ENCODE measurements at regions not wholly inside any gene's neighbourhood (a gene's known extent, or its start where the extent isn't known, plus 50 kb on each side); places are given as distances from the start of the nearest gene placed in this dataset.

GRCh38 chr19:31140717-31141116 is 208.5 kb downstream of the TSHZ3 start:
- ATAC-seq, result peak; percentile 73
- no peak for TF ChIP-seq CREB5 (CRISPR knock-in tag; IDR thresholded peaks at IDR 0.05; ENCODE audit: low read depth)
- no peak for TF ChIP-seq TSHZ2 (CRISPR knock-in tag; IDR thresholded peaks at IDR 0.05)
- no peak for TF ChIP-seq ZFP3 (CRISPR knock-in tag; IDR thresholded peaks at IDR 0.05)
- no peak for TF ChIP-seq POU6F1 (CRISPR knock-in tag; IDR thresholded peaks at IDR 0.05; ENCODE audit: borderline replicate concordance, low read depth)
- TF ChIP-seq ESRRG (CRISPR knock-in tag; IDR thresholded peaks at IDR 0.05), result no peak
- TF ChIP-seq ZNF565 (CRISPR knock-in tag; conservative IDR thresholded peaks at IDR 0.05; ENCODE audit: low read depth), result no peak
- no peak for TF ChIP-seq ZNF70 (CRISPR knock-in tag; IDR thresholded peaks at IDR 0.05)

- ATAC-seq, result peak; percentile 86
- TF ChIP-seq PPARA (CRISPR knock-in tag; IDR thresholded peaks at IDR 0.05; ENCODE audit: borderline replicate concordance), result no peak
- TF ChIP-seq ZFP30 (CRISPR knock-in tag; IDR thresholded peaks at IDR 0.05), result no peak
Measured at GRCh38 chr19:31139871-31140505, 209.2 kb downstream of the TSHZ3 start.

GRCh38 chr19:31138077-31138476 is 211.2 kb downstream of the TSHZ3 start:
- ATAC-seq, result no peak
- no peak for TF ChIP-seq PPARA (CRISPR knock-in tag; IDR thresholded peaks at IDR 0.05; ENCODE audit: borderline replicate concordance)

- ATAC-seq, result no peak
- TF ChIP-seq CSDC2 (CRISPR knock-in tag; IDR thresholded peaks at IDR 0.05) (no peak), RARB (CRISPR knock-in tag; IDR thresholded peaks at IDR 0.05) (no peak), OSR1 (CRISPR knock-in tag; IDR thresholded peaks at IDR 0.05) (no peak), PATZ1 (CRISPR knock-in tag; IDR thresholded peaks at IDR 0.05; ENCODE audit: borderline replicate concordance) (no peak), ZFP3 (CRISPR knock-in tag; IDR thresholded peaks at IDR 0.05) (no peak), ZNF565 (CRISPR knock-in tag; conservative IDR thresholded peaks at IDR 0.05; ENCODE audit: low read depth) (no peak), ZNF70 (CRISPR knock-in tag; IDR thresholded peaks at IDR 0.05) (no peak), CSRNP3 (CRISPR knock-in tag; IDR thresholded peaks at IDR 0.05) (no peak), ESRRG (CRISPR knock-in tag; IDR thresholded peaks at IDR 0.05) (no peak)
Measured at GRCh38 chr19:31135841-31136240, 213.4 kb downstream of the TSHZ3 start.

- no peak for ATAC-seq
- TF ChIP-seq BACH2 (CRISPR knock-in tag; IDR thresholded peaks at IDR 0.05; ENCODE audit: borderline replicate concordance) (no peak), ZC3H10 (CRISPR knock-in tag; IDR thresholded peaks at IDR 0.05) (no peak), CSRNP3 (CRISPR knock-in tag; IDR thresholded peaks at IDR 0.05) (no peak), ZFP30 (CRISPR knock-in tag; IDR thresholded peaks at IDR 0.05) (no peak), ESRRG (CRISPR knock-in tag; IDR thresholded peaks at IDR 0.05) (no peak), CREB5 (CRISPR knock-in tag; IDR thresholded peaks at IDR 0.05; ENCODE audit: low read depth) (no peak), PPARA (CRISPR knock-in tag; IDR thresholded peaks at IDR 0.05; ENCODE audit: borderline replicate concordance) (no peak), GLIS3 (CRISPR knock-in tag; IDR thresholded peaks at IDR 0.05) (no peak), CSDC2 (CRISPR knock-in tag; IDR thresholded peaks at IDR 0.05) (no peak), ZNF8 (CRISPR knock-in tag; IDR thresholded peaks at IDR 0.05) (no peak), TCF4 (CRISPR knock-in tag; IDR thresholded peaks at IDR 0.05; ENCODE audit: borderline replicate concordance) (no peak), OSR1 (CRISPR knock-in tag; IDR thresholded peaks at IDR 0.05) (no peak), ARNTL (CRISPR knock-in tag; IDR thresholded peaks at IDR 0.05; ENCODE audit: borderline replicate concordance, low read depth) (no peak)
Measured at GRCh38 chr19:31132753-31133110, 216.5 kb downstream of the TSHZ3 start.

All from SK-N-SH treated with all-trans-retinoic acid at 6 μM for 48 hours (cell line).